AG04449 (cell line): ENCODE measurements at regions not wholly inside any gene's neighbourhood (a gene's known extent, or its start where the extent isn't known, plus 50 kb on each side); places are given as distances from the start of the nearest gene placed in this dataset.

Experiments
- CTCF ChIA-PET: fragments of 350-600 bp; formaldehyde crosslinking; extraction: SDS; loops from one replicate; lab custom pipeline; 2021; ENCODE audit warnings: antibody characterized with exemption; lab: Yijun Ruan, JAX
- POLR2A ChIA-PET: fragments of 400-600, 350-600 bp; formaldehyde crosslinking; extraction: SDS; loops from one replicate; lab custom pipeline; 2020; ENCODE audit warnings: antibody characterized with exemption, inconsistent platforms; lab: Yijun Ruan, JAX
- DNase-seq: peaks from one replicate; pipeline ENCODE4 v3.0.0-alpha.2; 2010; ENCODE audit warnings: low read depth, low spot score
- H3K4me3 ChIP-seq: 2 replicates; pipeline ENCODE4 v1.5.1; 2011; ENCODE audit warnings: low read depth, mild to moderate bottlenecking, control low read depth, low read length
- TF ChIP-seq, protein P1 (sequence below): IDR thresholded peaks from one replicate; pipeline ENCODE4 v1.5.1; 2011; ENCODE audit warnings: mild to moderate bottlenecking, moderate library complexity, low read length, control low read depth, inconsistent platforms; ENCODE audit not compliant: insufficient read depth; ENCODE audit errors: missing control alignments

GRCh38 chr13:99659226-99659625 lies 158.0 kb downstream of the TM9SF2 start:
- CTCF ChIA-PET: interaction anchor here (2.4 to 3.0 kb wide), 2 partner anchors 10 to 1468 kb away, joined by 8 to 15 read pairs; no protein-coding TSS in a partner anchor
- POLR2A ChIA-PET: no interaction called here
- TF ChIP-seq, protein P1, sequence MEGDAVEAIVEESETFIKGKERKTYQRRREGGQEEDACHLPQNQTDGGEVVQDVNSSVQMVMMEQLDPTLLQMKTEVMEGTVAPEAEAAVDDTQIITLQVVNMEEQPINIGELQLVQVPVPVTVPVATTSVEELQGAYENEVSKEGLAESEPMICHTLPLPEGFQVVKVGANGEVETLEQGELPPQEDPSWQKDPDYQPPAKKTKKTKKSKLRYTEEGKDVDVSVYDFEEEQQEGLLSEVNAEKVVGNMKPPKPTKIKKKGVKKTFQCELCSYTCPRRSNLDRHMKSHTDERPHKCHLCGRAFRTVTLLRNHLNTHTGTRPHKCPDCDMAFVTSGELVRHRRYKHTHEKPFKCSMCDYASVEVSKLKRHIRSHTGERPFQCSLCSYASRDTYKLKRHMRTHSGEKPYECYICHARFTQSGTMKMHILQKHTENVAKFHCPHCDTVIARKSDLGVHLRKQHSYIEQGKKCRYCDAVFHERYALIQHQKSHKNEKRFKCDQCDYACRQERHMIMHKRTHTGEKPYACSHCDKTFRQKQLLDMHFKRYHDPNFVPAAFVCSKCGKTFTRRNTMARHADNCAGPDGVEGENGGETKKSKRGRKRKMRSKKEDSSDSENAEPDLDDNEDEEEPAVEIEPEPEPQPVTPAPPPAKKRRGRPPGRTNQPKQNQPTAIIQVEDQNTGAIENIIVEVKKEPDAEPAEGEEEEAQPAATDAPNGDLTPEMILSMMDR: no peak
- H3K4me3 ChIP-seq: no peak overlapping the region
- DNase-seq: no peak

DNA sequence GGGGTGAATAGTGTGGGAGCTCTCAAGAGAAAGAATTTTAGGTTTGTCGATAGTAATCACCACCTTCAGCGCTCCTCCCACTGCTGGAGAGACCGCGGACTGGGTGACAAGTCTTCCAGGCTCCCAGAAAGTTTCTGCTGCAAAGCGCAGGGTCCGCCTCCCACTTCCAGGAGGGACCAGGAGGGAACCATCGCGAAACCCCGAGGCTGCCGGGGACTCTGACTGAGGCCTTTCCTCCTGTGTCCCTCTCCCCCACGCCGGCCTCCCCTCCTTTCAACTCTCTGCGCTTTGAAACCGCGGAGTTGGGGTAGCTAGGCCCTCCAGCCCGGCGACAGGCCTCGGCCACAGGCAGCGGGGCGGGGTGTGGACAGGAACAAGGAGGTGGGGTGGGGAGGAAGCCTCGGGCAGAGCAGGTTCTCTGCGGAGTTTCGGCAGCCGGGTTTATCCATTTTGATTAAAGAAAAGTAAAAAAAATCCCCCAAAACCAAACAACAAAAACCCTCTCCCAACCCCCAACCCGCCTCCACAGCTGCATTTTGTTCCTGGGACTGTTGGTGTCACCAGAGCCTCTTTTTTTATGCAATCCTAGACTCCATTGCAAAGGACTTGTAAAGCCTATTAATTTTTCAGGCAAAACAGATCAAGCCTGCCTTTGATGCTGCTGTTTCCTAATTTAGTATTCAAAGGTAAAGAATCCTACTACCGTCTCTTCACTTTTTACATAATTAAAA lies 157.2 kb downstream of the TM9SF2 start:
- peak overlapping the region; percentile 44 for H3K4me3 ChIP-seq
- POLR2A ChIA-PET: no interaction called here
- TF ChIP-seq, protein P1: peak; percentile 7
- CTCF ChIA-PET: interaction anchor here (0.8 to 4.7 kb wide), 15 partner anchors 7 to 1469 kb away, joined by 3 to 39 read pairs (median 8); no protein-coding TSS in a partner anchor
- DNase-seq: no peak

GRCh38 chr13:99657848-99658260 lies 156.6 kb downstream of the TM9SF2 start:
- no peak for DNase-seq
- peak overlapping the region; percentile 44 for H3K4me3 ChIP-seq
- CTCF ChIA-PET: interaction anchor here (0.7 to 4.7 kb wide), 16 partner anchors 8 to 1469 kb away, joined by 3 to 39 read pairs (median 8); no protein-coding TSS in a partner anchor
- POLR2A ChIA-PET: no interaction called here
- TF ChIP-seq, protein P1: no peak

DNA sequence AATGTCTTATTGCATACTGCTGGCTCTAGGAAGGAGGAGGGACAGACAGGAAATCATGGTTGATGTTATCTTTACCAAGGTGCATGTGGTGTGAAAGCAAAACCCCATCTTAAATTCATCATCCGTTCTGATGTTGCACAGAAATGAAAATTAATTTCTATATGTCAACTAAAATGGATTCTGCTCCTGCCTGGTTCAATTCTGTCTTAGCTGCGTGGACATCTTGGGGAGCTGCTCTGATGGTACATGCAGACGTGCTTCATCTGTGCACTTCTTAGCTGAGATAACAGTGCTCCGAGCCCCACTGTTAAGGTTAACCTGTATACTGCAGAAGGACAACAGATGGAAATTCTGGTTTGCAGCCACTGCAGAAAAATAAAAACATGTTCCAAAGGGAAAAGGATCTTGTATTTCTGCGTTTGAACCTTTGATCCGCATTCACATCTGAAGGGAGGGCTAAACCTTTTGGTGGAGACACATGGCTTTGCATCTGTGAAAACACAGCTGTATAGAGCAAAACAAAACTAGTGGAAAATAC lies 155.6 kb downstream of the TM9SF2 start:
- no peak overlapping the region for H3K4me3 ChIP-seq
- DNase-seq: no peak
- TF ChIP-seq, protein P1: no peak
- ChIA-PET POLR2A (no interaction called here), CTCF (interaction anchor here (0.6 to 4.7 kb wide), 45 partner anchors 8 to 1488 kb away, joined by 3 to 39 read pairs (median 4); partner anchors contain the start of gene GGACT)

DNA sequence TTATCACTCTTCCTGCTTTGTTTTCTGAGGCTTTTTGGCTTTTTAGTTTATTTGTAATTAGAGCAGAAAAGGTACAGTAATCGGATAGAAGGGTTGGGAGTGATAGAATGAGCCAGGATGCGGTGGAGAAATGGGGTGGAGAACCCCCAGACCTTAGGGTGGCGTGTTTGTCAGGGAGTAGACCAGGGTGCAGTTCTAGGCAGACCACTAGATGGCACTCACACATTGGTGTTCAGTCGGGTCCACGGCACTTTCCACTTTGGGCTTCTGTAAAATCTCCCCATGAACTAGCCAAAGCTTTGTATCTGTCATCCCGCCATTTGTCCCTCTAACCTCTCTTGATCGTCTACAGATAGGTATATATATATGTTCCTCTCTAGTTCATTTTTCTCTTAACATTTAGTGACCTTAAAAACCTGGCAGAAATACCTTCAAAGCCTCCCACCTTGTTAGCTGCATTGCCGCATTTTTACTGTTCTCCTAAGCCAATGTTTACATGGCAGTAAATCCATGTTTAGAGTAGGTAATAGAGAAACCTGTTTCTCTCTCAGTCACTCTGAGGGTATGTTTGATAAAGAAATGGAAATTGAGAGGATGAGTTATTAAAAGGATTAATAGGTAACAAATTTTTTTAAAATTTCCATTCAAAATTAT lies 154.9 kb downstream of the TM9SF2 start:
- DNase-seq: no peak
- ChIA-PET POLR2A (no interaction called here), CTCF (interaction anchor here (0.6 to 4.7 kb wide), 55 partner anchors 8 to 1488 kb away, joined by 3 to 39 read pairs (median 4); partner anchors contain the start of gene GGACT)
- TF ChIP-seq, protein P1: peak; percentile 92
- H3K4me3 ChIP-seq: no peak overlapping the region
